ENCODE measurements at regions not wholly inside any gene's neighbourhood (a gene's known extent, or its start where the extent isn't known, plus 50 kb on each side); places are given as distances from the start of the nearest gene placed in this dataset.

- H3K9me3 ChIP-seq (ENCODE audit: control insufficient read depth, low read length) = no peaks in the 10 kb centered on the region
- no peak for DNase-seq
- H3K27me3 ChIP-seq (replicated peaks; ENCODE audit: control insufficient read depth, insufficient read depth, low read length, poor library complexity, severe bottlenecking) = no peaks in the 10 kb centered on the region
- H3K36me3 ChIP-seq (ENCODE audit: control insufficient read depth, insufficient read depth, low read length) = no peaks in the 10 kb centered on the region
- H3K27ac ChIP-seq (ENCODE audit: insufficient read depth, low read length, poor library complexity, severe bottlenecking) = no peak overlapping the region
- no peak overlapping the region for H3K4me3 ChIP-seq (ENCODE audit: insufficient read depth, low read depth, low read length, poor library complexity, severe bottlenecking)
- no peaks in the 10 kb centered on the region for H3K4me1 ChIP-seq (ENCODE audit: control insufficient read depth, insufficient read depth, low read length, poor library complexity, severe bottlenecking)
Measured at GRCh38 chr9:581673-582497, 259.6 kb upstream of the DMRT1 start.

GRCh38 chr9:582775-583174, 258.7 kb upstream of the DMRT1 start:
- H3K27me3 ChIP-seq (replicated peaks; ENCODE audit: control insufficient read depth, insufficient read depth, low read length, poor library complexity, severe bottlenecking) = no peaks in the 10 kb centered on the region
- H3K27ac ChIP-seq (ENCODE audit: insufficient read depth, low read length, poor library complexity, severe bottlenecking) = no peak overlapping the region
- H3K4me1 ChIP-seq (ENCODE audit: control insufficient read depth, insufficient read depth, low read length, poor library complexity, severe bottlenecking) = no peaks in the 10 kb centered on the region
- H3K4me3 ChIP-seq (ENCODE audit: insufficient read depth, low read depth, low read length, poor library complexity, severe bottlenecking) = no peak overlapping the region
- no peak for DNase-seq
- H3K36me3 ChIP-seq (ENCODE audit: control insufficient read depth, insufficient read depth, low read length) = no peaks in the 10 kb centered on the region
- no peaks in the 10 kb centered on the region for H3K9me3 ChIP-seq (ENCODE audit: control insufficient read depth, low read length)

GRCh38 chr9:587527-587926, 254.0 kb upstream of the DMRT1 start:
- H3K27ac ChIP-seq (ENCODE audit: insufficient read depth, low read length, poor library complexity, severe bottlenecking) = no peak overlapping the region
- no peaks in the 10 kb centered on the region for H3K9me3 ChIP-seq (ENCODE audit: control insufficient read depth, low read length)
- H3K36me3 ChIP-seq (ENCODE audit: control insufficient read depth, insufficient read depth, low read length) = no peaks in the 10 kb centered on the region
- no peaks in the 10 kb centered on the region for H3K4me1 ChIP-seq (ENCODE audit: control insufficient read depth, insufficient read depth, low read length, poor library complexity, severe bottlenecking)
- H3K4me3 ChIP-seq (ENCODE audit: insufficient read depth, low read depth, low read length, poor library complexity, severe bottlenecking) = no peak overlapping the region
- H3K27me3 ChIP-seq (replicated peaks; ENCODE audit: control insufficient read depth, insufficient read depth, low read length, poor library complexity, severe bottlenecking) = no peaks in the 10 kb centered on the region
- no peak for DNase-seq

- Histone ChIP-seq H3K4me1 (ENCODE audit: control insufficient read depth, insufficient read depth, low read length, poor library complexity, severe bottlenecking) (no peaks in the 10 kb centered on the region), H3K27me3 (replicated peaks; ENCODE audit: control insufficient read depth, insufficient read depth, low read length, poor library complexity, severe bottlenecking) (no peaks in the 10 kb centered on the region), H3K9me3 (ENCODE audit: control insufficient read depth, low read length) (no peaks in the 10 kb centered on the region), H3K36me3 (ENCODE audit: control insufficient read depth, insufficient read depth, low read length) (no peaks in the 10 kb centered on the region), H3K4me3 (ENCODE audit: insufficient read depth, low read depth, low read length, poor library complexity, severe bottlenecking) (no peak overlapping the region), H3K27ac (ENCODE audit: insufficient read depth, low read length, poor library complexity, severe bottlenecking) (no peak overlapping the region)
- no peak for DNase-seq
Measured at GRCh38 chr9:588981-589380, 252.5 kb upstream of the DMRT1 start.

GRCh38 chr9:589723-590122, 251.8 kb upstream of the DMRT1 start:
- Histone ChIP-seq H3K27me3 (replicated peaks; ENCODE audit: control insufficient read depth, insufficient read depth, low read length, poor library complexity, severe bottlenecking) (no peaks in the 10 kb centered on the region), H3K4me3 (ENCODE audit: insufficient read depth, low read depth, low read length, poor library complexity, severe bottlenecking) (no peak overlapping the region), H3K27ac (ENCODE audit: insufficient read depth, low read length, poor library complexity, severe bottlenecking) (no peak overlapping the region), H3K4me1 (ENCODE audit: control insufficient read depth, insufficient read depth, low read length, poor library complexity, severe bottlenecking) (no peaks in the 10 kb centered on the region), H3K36me3 (ENCODE audit: control insufficient read depth, insufficient read depth, low read length) (no peaks in the 10 kb centered on the region), H3K9me3 (ENCODE audit: control insufficient read depth, low read length) (no peaks in the 10 kb centered on the region)
- DNase-seq = no peak

- DNase-seq = no peak
- Histone ChIP-seq H3K27me3 (replicated peaks; ENCODE audit: control insufficient read depth, insufficient read depth, low read length, poor library complexity, severe bottlenecking) (no peaks in the 10 kb centered on the region), H3K4me3 (ENCODE audit: insufficient read depth, low read depth, low read length, poor library complexity, severe bottlenecking) (no peak overlapping the region), H3K4me1 (ENCODE audit: control insufficient read depth, insufficient read depth, low read length, poor library complexity, severe bottlenecking) (no peaks in the 10 kb centered on the region), H3K27ac (ENCODE audit: insufficient read depth, low read length, poor library complexity, severe bottlenecking) (no peak overlapping the region), H3K36me3 (ENCODE audit: control insufficient read depth, insufficient read depth, low read length) (no peaks in the 10 kb centered on the region), H3K9me3 (ENCODE audit: control insufficient read depth, low read length) (no peaks in the 10 kb centered on the region)
Measured at GRCh38 chr9:591292-591691, 250.2 kb upstream of the DMRT1 start.

- no peaks in the 10 kb centered on the region for H3K36me3 ChIP-seq (ENCODE audit: control insufficient read depth, insufficient read depth, low read length)
- DNase-seq = no peak
- no peak overlapping the region for H3K4me3 ChIP-seq (ENCODE audit: insufficient read depth, low read depth, low read length, poor library complexity, severe bottlenecking)
- no peak overlapping the region for H3K27ac ChIP-seq (ENCODE audit: insufficient read depth, low read length, poor library complexity, severe bottlenecking)
- H3K4me1 ChIP-seq (ENCODE audit: control insufficient read depth, insufficient read depth, low read length, poor library complexity, severe bottlenecking) = no peaks in the 10 kb centered on the region
- H3K27me3 ChIP-seq (replicated peaks; ENCODE audit: control insufficient read depth, insufficient read depth, low read length, poor library complexity, severe bottlenecking) = no peaks in the 10 kb centered on the region
- no peaks in the 10 kb centered on the region for H3K9me3 ChIP-seq (ENCODE audit: control insufficient read depth, low read length)
Measured at GRCh38 chr9:592225-592624, 249.3 kb upstream of the DMRT1 start.

- DNase-seq = no peak
- Histone ChIP-seq H3K9me3 (ENCODE audit: control insufficient read depth, low read length) (no peaks in the 10 kb centered on the region), H3K27me3 (replicated peaks; ENCODE audit: control insufficient read depth, insufficient read depth, low read length, poor library complexity, severe bottlenecking) (no peaks in the 10 kb centered on the region), H3K27ac (ENCODE audit: insufficient read depth, low read length, poor library complexity, severe bottlenecking) (no peak overlapping the region), H3K4me3 (ENCODE audit: insufficient read depth, low read depth, low read length, poor library complexity, severe bottlenecking) (no peak overlapping the region), H3K4me1 (ENCODE audit: control insufficient read depth, insufficient read depth, low read length, poor library complexity, severe bottlenecking) (no peaks in the 10 kb centered on the region), H3K36me3 (ENCODE audit: control insufficient read depth, insufficient read depth, low read length) (no peaks in the 10 kb centered on the region)
Measured at GRCh38 chr9:592733-593132, 248.8 kb upstream of the DMRT1 start.

GRCh38 chr9:593809-594208, 247.7 kb upstream of the DMRT1 start:
- Histone ChIP-seq H3K27ac (ENCODE audit: insufficient read depth, low read length, poor library complexity, severe bottlenecking) (no peak overlapping the region), H3K4me1 (ENCODE audit: control insufficient read depth, insufficient read depth, low read length, poor library complexity, severe bottlenecking) (no peaks in the 10 kb centered on the region), H3K36me3 (ENCODE audit: control insufficient read depth, insufficient read depth, low read length) (no peaks in the 10 kb centered on the region), H3K27me3 (replicated peaks; ENCODE audit: control insufficient read depth, insufficient read depth, low read length, poor library complexity, severe bottlenecking) (no peaks in the 10 kb centered on the region), H3K4me3 (ENCODE audit: insufficient read depth, low read depth, low read length, poor library complexity, severe bottlenecking) (no peak overlapping the region), H3K9me3 (ENCODE audit: control insufficient read depth, low read length) (no peaks in the 10 kb centered on the region)
- no peak for DNase-seq

- Histone ChIP-seq H3K36me3 (ENCODE audit: control insufficient read depth, insufficient read depth, low read length) (no peaks in the 10 kb centered on the region), H3K4me1 (ENCODE audit: control insufficient read depth, insufficient read depth, low read length, poor library complexity, severe bottlenecking) (no peaks in the 10 kb centered on the region), H3K27me3 (replicated peaks; ENCODE audit: control insufficient read depth, insufficient read depth, low read length, poor library complexity, severe bottlenecking) (no peaks in the 10 kb centered on the region), H3K27ac (ENCODE audit: insufficient read depth, low read length, poor library complexity, severe bottlenecking) (no peak overlapping the region), H3K9me3 (ENCODE audit: control insufficient read depth, low read length) (no peaks in the 10 kb centered on the region), H3K4me3 (ENCODE audit: insufficient read depth, low read depth, low read length, poor library complexity, severe bottlenecking) (no peak overlapping the region)
- DNase-seq = no peak
Measured at GRCh38 chr9:596703-597102, 244.8 kb upstream of the DMRT1 start.
